Mesenchymal stem cell (in vitro differentiated cells and primary cell): ENCODE measurements at regions not wholly inside any gene's neighbourhood (a gene's known extent, or its start where the extent isn't known, plus 50 kb on each side); places are given as distances from the start of the nearest gene placed in this dataset.
A peak's percentile ranks its signal among the peaks of the same experiment; 100 is the strongest.

Experiments used
- DNase-seq: peaks from one replicate; pipeline ENCODE4 v3.0.0-alpha.2; 2013
- H2AFZ ChIP-seq: one replicate; pipeline ENCODE4 v1.6.1; 2013; ENCODE audit warnings: low read depth, mild to moderate bottlenecking, control low read depth, inconsistent platforms, low read length, moderate library complexity
- H2AK5ac ChIP-seq: 2 replicates; pipeline ENCODE4 v1.6.1; 2013; ENCODE audit warnings: low read length, moderate library complexity, mild to moderate bottlenecking, inconsistent platforms; ENCODE audit not compliant: severe bottlenecking
- H2BK120ac ChIP-seq: one replicate; pipeline ENCODE4 v1.6.1; 2013; ENCODE audit warnings: low read depth, mild to moderate bottlenecking, inconsistent platforms, low read length, moderate library complexity
- H2BK12ac ChIP-seq, 2 experiments: one replicate each; pipeline ENCODE4 v1.6.1; 2013; ENCODE audit warnings: inconsistent platforms in 2 of 2, low read length in 2 of 2, mild to moderate bottlenecking in 2 of 2, moderate library complexity in 2 of 2, control low read depth in 1 of 2
- H2BK15ac ChIP-seq: one replicate; pipeline ENCODE4 v1.6.1; 2013; ENCODE audit warnings: mild to moderate bottlenecking, low read depth, inconsistent platforms; ENCODE audit not compliant: poor library complexity, severe bottlenecking
- H2BK5ac ChIP-seq: 2 replicates; pipeline ENCODE4 v1.6.1; 2013; ENCODE audit warnings: low read depth, mild to moderate bottlenecking, low read length, control low read depth, inconsistent platforms; ENCODE audit not compliant: poor library complexity, severe bottlenecking
- H3K14ac ChIP-seq, 2 experiments: one replicate each; pipeline ENCODE4 v1.6.1; 2013; ENCODE audit warnings: inconsistent platforms in 2 of 2, low read length in 2 of 2, control low read depth in 1 of 2, mild to moderate bottlenecking in 1 of 2, moderate library complexity in 1 of 2
- H3K18ac ChIP-seq, 2 experiments: one replicate each; pipeline ENCODE4 v1.6.1; 2013; ENCODE audit warnings: inconsistent platforms in 2 of 2, low read length in 2 of 2, control low read depth in 1 of 2, low read depth in 1 of 2, mild to moderate bottlenecking in 1 of 2
- H3K23ac ChIP-seq, 2 experiments: one replicate each; pipeline ENCODE4 v1.6.1; 2013; ENCODE audit warnings: inconsistent platforms in 2 of 2, low read length in 2 of 2, mild to moderate bottlenecking in 2 of 2, moderate library complexity in 2 of 2, control low read depth in 1 of 2
- H3K27ac ChIP-seq: 2 replicates; pipeline ENCODE4 v1.5.1; 2013; ENCODE audit warnings: mild to moderate bottlenecking, moderate library complexity, low read length, control low read depth, inconsistent platforms; ENCODE audit not compliant: poor library complexity, severe bottlenecking
- H3K27me3 ChIP-seq, 2 experiments: 2 replicates each; pipeline versions ENCODE4 v1.6.1 to v1.7.0; 2013; ENCODE audit warnings: low read length in 2 of 2, mild to moderate bottlenecking in 2 of 2, moderate library complexity in 2 of 2, control low read depth in 1 of 2, inconsistent platforms in 1 of 2; ENCODE audit not compliant: control insufficient read depth in 1 of 2, insufficient read depth in 1 of 2
- H3K36me3 ChIP-seq, 2 experiments: 2 replicates each; pipeline versions ENCODE4 v1.6.1 to v1.7.0; 2013; ENCODE audit warnings: low read length in 2 of 2, control low read depth in 1 of 2, inconsistent platforms in 1 of 2, low read depth in 1 of 2, mild to moderate bottlenecking in 1 of 2; ENCODE audit not compliant: insufficient read depth in 2 of 2, control insufficient read depth in 1 of 2
- H3K4ac ChIP-seq, 2 experiments: one replicate each; pipeline ENCODE4 v1.6.1; 2013; ENCODE audit warnings: inconsistent platforms in 2 of 2, low read length in 2 of 2, mild to moderate bottlenecking in 2 of 2, moderate library complexity in 2 of 2, control low read depth in 1 of 2, low read depth in 1 of 2
- H3K4me1 ChIP-seq: 2 replicates; pipeline ENCODE4 v1.6.1; 2013; ENCODE audit warnings: low read depth, low read length, control low read depth; ENCODE audit not compliant: control insufficient read depth, insufficient read depth
- H3K4me2 ChIP-seq: 2 replicates; pipeline ENCODE4 v1.6.1; 2013; ENCODE audit warnings: low read length, mild to moderate bottlenecking, inconsistent platforms; ENCODE audit not compliant: poor library complexity, severe bottlenecking
- H3K4me3 ChIP-seq, 2 experiments: 2 replicates each; pipeline versions ENCODE4 v1.5.1 to v1.7.0; 2013; ENCODE audit warnings: low read length in 2 of 2, mild to moderate bottlenecking in 2 of 2, control low read depth in 1 of 2, low read depth in 1 of 2; ENCODE audit not compliant: insufficient read depth in 1 of 2
- H3K79me1 ChIP-seq: replicated peaks from 2 replicates; pipeline ENCODE4 v1.6.1; 2013; ENCODE audit warnings: mild to moderate bottlenecking, control low read depth, low read length, inconsistent platforms; ENCODE audit not compliant: poor library complexity, severe bottlenecking
- H3K9ac ChIP-seq: 2 replicates; pipeline ENCODE4 v1.7.0; 2013; ENCODE audit warnings: mild to moderate bottlenecking, low read length, moderate library complexity
- H3K9me3 ChIP-seq: 2 replicates; pipeline ENCODE4 v1.7.0; 2013; ENCODE audit warnings: mild to moderate bottlenecking, low read length; ENCODE audit not compliant: control insufficient read depth
- H4K8ac ChIP-seq: one replicate; pipeline ENCODE4 v1.6.1; 2013; ENCODE audit warnings: inconsistent platforms, mild to moderate bottlenecking, low read length, moderate library complexity
- H4K91ac ChIP-seq: one replicate; pipeline ENCODE4 v1.6.1; 2013; ENCODE audit warnings: mild to moderate bottlenecking, low read length, inconsistent platforms
- WGBS: methylation state at CpG from one replicate; pipeline ENCODE4 v1.1.7; 2013; ENCODE audit warnings: mixed read lengths; 5-methylcytosine and 5-hydroxymethylcytosine counted together

DNA sequence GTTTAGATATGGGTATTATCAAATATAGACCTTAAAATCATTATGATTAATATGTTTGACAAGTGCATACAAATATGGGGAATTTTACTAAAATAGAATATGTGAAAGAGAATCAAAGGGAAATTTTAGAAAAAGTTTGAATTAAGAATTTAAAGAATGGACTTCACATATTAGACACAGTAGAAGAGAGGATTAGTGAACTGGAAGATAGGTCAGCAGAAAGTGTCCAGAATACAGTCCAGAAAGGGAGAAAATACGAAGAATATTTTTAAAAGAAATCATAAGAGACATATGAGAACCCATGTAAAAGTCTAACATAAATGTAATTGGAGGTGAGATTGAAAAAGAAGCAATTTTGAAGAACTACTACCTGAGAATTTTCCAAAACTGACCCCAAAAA is 139.9 kb downstream of the DTWD1 start:
- no peak overlapping the region for H3K18ac ChIP-seq
- H3K27me3 ChIP-seq: no peaks in the 10 kb centered on the region
- H3K4me2 ChIP-seq: no peak overlapping the region
- no peak overlapping the region for H3K27ac ChIP-seq
- no peak overlapping the region for H2AFZ ChIP-seq
- no peaks in the 10 kb centered on the region for H3K4me1 ChIP-seq
- no peak overlapping the region for H4K91ac ChIP-seq
- H2BK15ac ChIP-seq: no peak overlapping the region
- H3K79me1 ChIP-seq: no peaks in the 10 kb centered on the region
- DNase-seq: no peak
- peaks cover 66% of the 10 kb centered on the region for H3K9me3 ChIP-seq
- H3K9ac ChIP-seq: no peak overlapping the region
- no peak overlapping the region for H3K14ac ChIP-seq
- H2BK5ac ChIP-seq: no peak overlapping the region
- no peak overlapping the region for H4K8ac ChIP-seq
- no peak overlapping the region for H3K4ac ChIP-seq
- no CpG with 5 or more reads among the region's 1 CpG for WGBS
- H3K23ac ChIP-seq: no peak overlapping the region
- H3K36me3 ChIP-seq: no peaks in the 10 kb centered on the region
- H2BK12ac ChIP-seq: no peak overlapping the region
- H2AK5ac ChIP-seq: no peak overlapping the region
- H2BK120ac ChIP-seq: no peak overlapping the region
- no peak overlapping the region for H3K4me3 ChIP-seq

GRCh38 chr15:49769225-49769624 is 148.4 kb downstream of the DTWD1 start:
- H3K27ac ChIP-seq: no peak overlapping the region
- H3K4me3 ChIP-seq: no peak overlapping the region
- no peak overlapping the region for H3K9ac ChIP-seq
- H4K8ac ChIP-seq: no peak overlapping the region
- H2BK5ac ChIP-seq: no peak overlapping the region
- no peak overlapping the region for H3K14ac ChIP-seq
- no peak for DNase-seq
- no peaks in the 10 kb centered on the region for H3K27me3 ChIP-seq
- H2BK15ac ChIP-seq: no peak overlapping the region
- H3K9me3 ChIP-seq: peaks cover 35% of the 10 kb centered on the region
- no peaks in the 10 kb centered on the region for H3K4me1 ChIP-seq
- no peaks in the 10 kb centered on the region for H3K36me3 ChIP-seq
- no peak overlapping the region for H3K4me2 ChIP-seq
- H2BK12ac ChIP-seq: no peak overlapping the region
- H3K79me1 ChIP-seq: no peaks in the 10 kb centered on the region
- no peak overlapping the region for H2AK5ac ChIP-seq
- H4K91ac ChIP-seq: no peak overlapping the region
- no peak overlapping the region for H2AFZ ChIP-seq
- 67% methylated on average over 1 of the region's 1 CpG for WGBS
- H2BK120ac ChIP-seq: no peak overlapping the region
- H3K4ac ChIP-seq: no peak overlapping the region
- no peak overlapping the region for H3K18ac ChIP-seq
- H3K23ac ChIP-seq: no peak overlapping the region

GRCh38 chr15:49789436-49789835 is 168.6 kb downstream of the DTWD1 start:
- Histone ChIP-seq H3K27me3 (no peaks in the 10 kb centered on the region), H3K14ac (no peak overlapping the region), H2AK5ac (no peak overlapping the region), H3K23ac (no peak overlapping the region), H2BK15ac (no peak overlapping the region), H2BK120ac (no peak overlapping the region), H4K8ac (no peak overlapping the region), H3K4me1 (no peaks in the 10 kb centered on the region), H2AFZ (no peak overlapping the region), H3K9me3 (peaks cover 96% of the 10 kb centered on the region), H4K91ac (no peak overlapping the region), H2BK5ac (no peak overlapping the region), H3K9ac (no peak overlapping the region), H3K18ac (no peak overlapping the region), H2BK12ac (no peak overlapping the region), H3K27ac (no peak overlapping the region), H3K4me2 (no peak overlapping the region), H3K4ac (no peak overlapping the region), H3K36me3 (no peaks in the 10 kb centered on the region), H3K4me3 (peak overlapping the region in 1 of 2 experiments; percentile 43), H3K79me1 (no peaks in the 10 kb centered on the region)
- no peak for DNase-seq

- 88% methylated on average over 8 of the region's 14 CpGs for WGBS
- no peak overlapping the region for H3K4ac ChIP-seq
These were observed 173.1 kb downstream of the DTWD1 start for GRCh38 chr15:49793943-49794342.

More at GRCh38 chr15:49793943-49794342, 173.1 kb downstream of the DTWD1 start:
- no peak overlapping the region for H3K4me2 ChIP-seq
- H3K18ac ChIP-seq: no peak overlapping the region
- H4K8ac ChIP-seq: no peak overlapping the region
- no peak overlapping the region for H3K23ac ChIP-seq
- no peak for DNase-seq
- peaks cover 73% of the 10 kb centered on the region for H3K9me3 ChIP-seq
- H2AK5ac ChIP-seq: no peak overlapping the region
- no peak overlapping the region for H2BK15ac ChIP-seq
- no peak overlapping the region for H3K14ac ChIP-seq
- no peak overlapping the region for H2AFZ ChIP-seq
- no peaks in the 10 kb centered on the region for H3K36me3 ChIP-seq
- no peak overlapping the region for H2BK5ac ChIP-seq
- peak overlapping the region in 1 of 2 experiments; percentile 1 for H3K4me3 ChIP-seq
- no peak overlapping the region for H3K27ac ChIP-seq
- no peaks in the 10 kb centered on the region for H3K79me1 ChIP-seq
- H2BK120ac ChIP-seq: no peak overlapping the region
- H3K27me3 ChIP-seq: no peaks in the 10 kb centered on the region
- H4K91ac ChIP-seq: no peak overlapping the region
- H3K4me1 ChIP-seq: no peaks in the 10 kb centered on the region
- no peak overlapping the region for H2BK12ac ChIP-seq
- H3K9ac ChIP-seq: no peak overlapping the region
